H9 (cell line): ENCODE measurements at regions not wholly inside any gene's neighbourhood (a gene's known extent, or its start where the extent isn't known, plus 50 kb on each side); places are given as distances from the start of the nearest gene placed in this dataset.

Source experiments
- DNase-seq: peaks from one replicate; pipeline ENCODE4 v3.0.0-alpha.2; 2017
- H2AFZ ChIP-seq: one replicate; pipeline ENCODE4 v1.6.1; 2013; ENCODE audit warnings: mild to moderate bottlenecking, low read length, control low read depth, moderate library complexity
- H2AK5ac ChIP-seq: 2 replicates; pipeline ENCODE4 v1.6.1; 2013; ENCODE audit warnings: low read length, control low read depth, mixed read lengths; ENCODE audit not compliant: insufficient read length
- H2BK120ac ChIP-seq: one replicate; pipeline ENCODE4 v1.6.1; 2013; ENCODE audit warnings: low read depth, mild to moderate bottlenecking, low read length, control low read depth, inconsistent platforms; ENCODE audit not compliant: poor library complexity, severe bottlenecking
- H2BK12ac ChIP-seq: 2 replicates; pipeline ENCODE4 v1.6.1; 2013; ENCODE audit warnings: low read length, control low read depth, mixed read lengths, low read depth; ENCODE audit not compliant: insufficient read length
- H2BK15ac ChIP-seq: 2 replicates; pipeline ENCODE4 v1.6.1; 2013; ENCODE audit warnings: low read depth, low read length, control low read depth
- H2BK20ac ChIP-seq: one replicate; pipeline ENCODE4 v1.6.1; 2013; ENCODE audit warnings: low read depth, mild to moderate bottlenecking, low read length, control low read depth, inconsistent platforms; ENCODE audit not compliant: poor library complexity, severe bottlenecking
- H2BK5ac ChIP-seq: 2 replicates; pipeline ENCODE4 v1.6.1; 2013; ENCODE audit warnings: low read length, control low read depth, mixed read lengths; ENCODE audit not compliant: insufficient read length
- H3K14ac ChIP-seq: 2 replicates; pipeline ENCODE4 v1.6.1; 2013; ENCODE audit warnings: low read length, control low read depth; ENCODE audit not compliant: insufficient read depth
- H3K18ac ChIP-seq: 2 replicates; pipeline ENCODE4 v1.6.1; 2013; ENCODE audit warnings: low read depth, mild to moderate bottlenecking, mixed read lengths, low read length, control low read depth; ENCODE audit not compliant: insufficient read length
- H3K23ac ChIP-seq: 2 replicates; pipeline ENCODE4 v1.6.1; 2013; ENCODE audit warnings: low read length, control low read depth, mixed read lengths, low read depth; ENCODE audit not compliant: insufficient read length
- H3K23me2 ChIP-seq: 2 replicates; pipeline ENCODE4 v1.6.1; 2013; ENCODE audit warnings: low read depth, mild to moderate bottlenecking, mixed read lengths, low read length, control low read depth; ENCODE audit not compliant: insufficient read length, poor library complexity, severe bottlenecking
- H3K27ac ChIP-seq: 2 replicates; pipeline ENCODE4 v1.5.1; 2013; ENCODE audit warnings: low read length, control low read depth, mixed read lengths, low read depth; ENCODE audit not compliant: insufficient read length
- H3K27me3 ChIP-seq: 2 replicates; pipeline ENCODE4 v1.6.1; 2013; ENCODE audit warnings: low read length, control low read depth, inconsistent platforms; ENCODE audit not compliant: insufficient read depth
- H3K4ac ChIP-seq: 2 replicates; pipeline ENCODE4 v1.6.1; 2013; ENCODE audit warnings: low read depth, mild to moderate bottlenecking, control low read depth, inconsistent platforms, low read length, moderate library complexity
- H3K4me1 ChIP-seq: 2 replicates; pipeline ENCODE4 v1.6.1; 2013; ENCODE audit warnings: low read length, control low read depth, inconsistent platforms; ENCODE audit not compliant: insufficient read depth
- H3K4me2 ChIP-seq: 2 replicates; pipeline ENCODE4 v1.6.1; 2013; ENCODE audit warnings: low read length, control low read depth, mixed read lengths; ENCODE audit not compliant: insufficient read length, insufficient read depth
- H3K56ac ChIP-seq: 2 replicates; pipeline ENCODE4 v1.6.1; 2013; ENCODE audit warnings: low read depth, mild to moderate bottlenecking, mixed read lengths, low read length, control low read depth; ENCODE audit not compliant: insufficient read length
- H3K79me1 ChIP-seq: 2 replicates; pipeline ENCODE4 v1.6.1; 2013; ENCODE audit warnings: low read depth, mild to moderate bottlenecking, moderate library complexity, low read length, control low read depth, inconsistent platforms; ENCODE audit not compliant: insufficient read depth, poor library complexity, severe bottlenecking
- H3K79me2 ChIP-seq: 2 replicates; pipeline ENCODE4 v1.6.1; 2013; ENCODE audit warnings: low read length, control low read depth, inconsistent platforms; ENCODE audit not compliant: insufficient read depth
- H3K9ac ChIP-seq: 2 replicates; pipeline ENCODE4 v1.6.1; 2013; ENCODE audit warnings: low read length, control low read depth, mixed read lengths; ENCODE audit not compliant: insufficient read length; ENCODE audit errors: extremely low read depth
- H3K9me3 ChIP-seq: one replicate; pipeline ENCODE4 v1.6.1; 2013; ENCODE audit warnings: low read depth, low read length, inconsistent platforms; ENCODE audit not compliant: control insufficient read depth
- H3T11ph ChIP-seq: one replicate; pipeline ENCODE4 v1.6.1; 2013; ENCODE audit warnings: mild to moderate bottlenecking, low read length, control low read depth, inconsistent platforms
- H4K20me1 ChIP-seq: one replicate; pipeline ENCODE4 v1.6.1; 2013; ENCODE audit not compliant: control insufficient read depth, insufficient read length, insufficient read depth
- H4K5ac ChIP-seq: 2 replicates; pipeline ENCODE4 v1.6.1; 2013; ENCODE audit warnings: low read depth, mild to moderate bottlenecking, mixed read lengths, low read length, control low read depth; ENCODE audit not compliant: insufficient read length
- H4K8ac ChIP-seq: replicated peaks from 2 replicates; pipeline ENCODE4 v1.6.1; 2013; ENCODE audit warnings: low read length, control low read depth, mixed read lengths, low read depth; ENCODE audit not compliant: insufficient read length
- H4K91ac ChIP-seq: 2 replicates; pipeline ENCODE4 v1.6.1; 2013; ENCODE audit warnings: low read depth, mild to moderate bottlenecking, moderate library complexity, mixed read lengths, low read length, control low read depth; ENCODE audit not compliant: insufficient read length
- H3K27ac Mint-ChIP-seq, 3 experiments: 2 replicates in 2 of 3; 3 replicates in 1 of 3; pipeline ENCODE4 v1.8.0; 2020 to 2021; ENCODE audit warnings: mixed read lengths in 3 of 3, mild to moderate bottlenecking in 1 of 3, moderate library complexity in 1 of 3
- H3K27me3 Mint-ChIP-seq: 2 replicates; pipeline ENCODE4 v1.8.0; 2021; ENCODE audit warnings: low read depth, mild to moderate bottlenecking, moderate library complexity, mixed read lengths
- H3K36me3 Mint-ChIP-seq, 3 experiments: 2 replicates in 2 of 3; 3 replicates in 1 of 3; pipeline ENCODE4 v1.8.0; 2020 to 2021; ENCODE audit warnings: low read depth in 3 of 3, mixed read lengths in 3 of 3; ENCODE audit not compliant: insufficient read depth in 1 of 3
- H3K4me1 Mint-ChIP-seq, 2 experiments: 2 replicates each; pipeline ENCODE4 v1.8.0; 2020; ENCODE audit warnings: mixed read lengths in 2 of 2
- H3K4me3 Mint-ChIP-seq, 2 experiments: 2 replicates in 1 of 2; 3 replicates in 1 of 2; pipeline ENCODE4 v1.8.0; 2020 to 2021; ENCODE audit warnings: mild to moderate bottlenecking in 2 of 2, mixed read lengths in 2 of 2, moderate library complexity in 1 of 2
- H3K9me3 Mint-ChIP-seq, 2 experiments: 2 replicates in 1 of 2; 3 replicates in 1 of 2; pipeline ENCODE4 v1.8.0; 2020; ENCODE audit warnings: mild to moderate bottlenecking in 2 of 2, mixed read lengths in 2 of 2, moderate library complexity in 1 of 2
- WGBS: extraction: QIAGEN DNeasy Blood & Tissue Kit; methylation state at CpG from one replicate; pipeline ENCODE4 v1.1.7; 2013; ENCODE audit warnings: missing lambda C conversion rate, low lambda C conversion rate, mixed read lengths; ENCODE audit not compliant: insufficient read length; ENCODE audit errors: extremely low coverage; 5-methylcytosine and 5-hydroxymethylcytosine counted together
- TF ChIP-seq, protein P1 (sequence below): fragments of 200-600 bp; sonication (generic); conservative IDR thresholded peaks from 3 replicates; pipeline ENCODE4 v1.8.0; 2021; ENCODE audit warnings: antibody characterized with exemption, mild to moderate bottlenecking

- no peak overlapping the region for H2BK12ac ChIP-seq
- no peak overlapping the region for H3K4me3 Mint-ChIP-seq
- no peak overlapping the region for H2BK15ac ChIP-seq
- H4K8ac ChIP-seq, result no peak overlapping the region
- H3K27ac Mint-ChIP-seq, result no peak overlapping the region
- no peak overlapping the region for H3K4ac ChIP-seq
- no peak overlapping the region for H3K18ac ChIP-seq
- no peak overlapping the region for H2BK5ac ChIP-seq
- H2AK5ac ChIP-seq, result no peak overlapping the region
- H3K23me2 ChIP-seq, result no peaks in the 10 kb centered on the region
- no peaks in the 10 kb centered on the region for H3K27me3 Mint-ChIP-seq
- H3K56ac ChIP-seq, result no peak overlapping the region
- H3K9ac ChIP-seq, result no peak overlapping the region
- TF ChIP-seq, protein P1, sequence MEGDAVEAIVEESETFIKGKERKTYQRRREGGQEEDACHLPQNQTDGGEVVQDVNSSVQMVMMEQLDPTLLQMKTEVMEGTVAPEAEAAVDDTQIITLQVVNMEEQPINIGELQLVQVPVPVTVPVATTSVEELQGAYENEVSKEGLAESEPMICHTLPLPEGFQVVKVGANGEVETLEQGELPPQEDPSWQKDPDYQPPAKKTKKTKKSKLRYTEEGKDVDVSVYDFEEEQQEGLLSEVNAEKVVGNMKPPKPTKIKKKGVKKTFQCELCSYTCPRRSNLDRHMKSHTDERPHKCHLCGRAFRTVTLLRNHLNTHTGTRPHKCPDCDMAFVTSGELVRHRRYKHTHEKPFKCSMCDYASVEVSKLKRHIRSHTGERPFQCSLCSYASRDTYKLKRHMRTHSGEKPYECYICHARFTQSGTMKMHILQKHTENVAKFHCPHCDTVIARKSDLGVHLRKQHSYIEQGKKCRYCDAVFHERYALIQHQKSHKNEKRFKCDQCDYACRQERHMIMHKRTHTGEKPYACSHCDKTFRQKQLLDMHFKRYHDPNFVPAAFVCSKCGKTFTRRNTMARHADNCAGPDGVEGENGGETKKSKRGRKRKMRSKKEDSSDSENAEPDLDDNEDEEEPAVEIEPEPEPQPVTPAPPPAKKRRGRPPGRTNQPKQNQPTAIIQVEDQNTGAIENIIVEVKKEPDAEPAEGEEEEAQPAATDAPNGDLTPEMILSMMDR, result no peak
- H3K9me3 Mint-ChIP-seq, result peaks cover 25% of the 10 kb centered on the region in 2 experiments
- no peak for DNase-seq
- H2AFZ ChIP-seq, result no peak overlapping the region
- H3K27ac ChIP-seq, result no peak overlapping the region
- no peaks in the 10 kb centered on the region for H3K27me3 ChIP-seq
- no peak overlapping the region for H4K91ac ChIP-seq
- no CpG with 5 or more reads among the region's 2 CpGs for WGBS
- no peaks in the 10 kb centered on the region for H3K4me1 ChIP-seq
- no peaks in the 10 kb centered on the region for H4K20me1 ChIP-seq
- no peaks in the 10 kb centered on the region for H3K79me1 ChIP-seq
- no peak overlapping the region for H3T11ph ChIP-seq
- H2BK20ac ChIP-seq, result no peak overlapping the region
- no peak overlapping the region for H2BK120ac ChIP-seq
- no peak overlapping the region for H3K23ac ChIP-seq
- no peak overlapping the region for H4K5ac ChIP-seq
- peaks cover 0 to 11% of the 10 kb centered on the region in 2 experiments; a peak in 2 of 4 replicates for H3K4me1 Mint-ChIP-seq
- H3K14ac ChIP-seq, result no peak overlapping the region
- peaks cover 9% of the 10 kb centered on the region for H3K9me3 ChIP-seq
- H3K4me2 ChIP-seq, result no peak overlapping the region
- peaks cover 21 to 29% (median 26%) of the 10 kb centered on the region in 3 experiments for H3K36me3 Mint-ChIP-seq
- H3K79me2 ChIP-seq, result no peaks in the 10 kb centered on the region
These were observed 359.4 kb upstream of the KIF2B start for GRCh38 chr17:53463363-53463762.
